ENCODE measurements at regions not wholly inside any gene's neighbourhood (a gene's known extent, or its start where the extent isn't known, plus 50 kb on each side); places are given as distances from the start of the nearest gene placed in this dataset.

- TF ChIP-seq CTCF (IDR thresholded peaks at IDR 0.05) (no peak), POLR2A (IDR thresholded peaks at IDR 0.05) (no peak), POLR2AphosphoS5 (IDR thresholded peaks at IDR 0.05) (no peak)
These were observed 202.5 kb downstream of the REEP3 start for GRCh38 chr10:63723741-63724140.
